Adrenal gland (tissue), 9 donors: ENCODE measurements at regions not wholly inside any gene's neighbourhood (a gene's known extent, or its start where the extent isn't known, plus 50 kb on each side); places are given as distances from the start of the nearest gene placed in this dataset.

Experiments
- DNase-seq, 7 donors: peaks; one replicate each; pipeline ENCODE4 v3.0.0-alpha.2; 2019 to 2020
- H3K27ac ChIP-seq, 5 donors: fragments of 200-600 bp; sonication (generic) in 4 of 5; 1 replicate in 3 of 5; 2 replicates in 2 of 5; pipeline versions ENCODE4 v1.5.1 to v1.8.0; 2016 to 2020; ENCODE audit warnings: mild to moderate bottlenecking in 1 of 5
- H3K27me3 ChIP-seq: fragments of 200-600 bp; 2 replicates; pipeline ENCODE4 v1.8.0; 2021
- H3K36me3 ChIP-seq, 2 donors: fragments of 200-600 bp; replicated peaks in 1 of 2; 1 replicate in 1 of 2; 2 replicates in 1 of 2; pipeline versions ENCODE4 v1.5.1 to v1.8.0; 2018 to 2022
- H3K4me1 ChIP-seq, 2 donors: fragments of 200-600 bp; replicated peaks in 1 of 2; 1 replicate in 1 of 2; 2 replicates in 1 of 2; pipeline versions ENCODE4 v1.5.1 to v1.8.0; 2018 to 2021
- H3K4me3 ChIP-seq, 4 donors: fragments of 200-600 bp; sonication (generic) in 3 of 4; one replicate each; pipeline ENCODE4 v1.5.1; 2016 to 2018
- H3K9me3 ChIP-seq, 3 donors: fragments of 200-600 bp; sonication (generic) in 1 of 3; replicated peaks in 1 of 3; 1 replicate in 2 of 3; 2 replicates in 1 of 3; pipeline versions ENCODE4 v1.5.1 to v1.8.0; 2016 to 2021
- CTCF ChIP-seq, 6 experiments: fragments of 450-650 bp in 4 of 6; fragments of 200-600 bp in 2 of 6; sonication (generic) in 1 of 6; IDR thresholded peaks; 1 replicate in 5 of 6; 2 replicates in 1 of 6; pipeline versions ENCODE4 v1.5.1 to v1.8.0; 2016 to 2021; ENCODE audit warnings: antibody characterized with exemption in 6 of 6, mild to moderate bottlenecking in 2 of 6, moderate library complexity in 1 of 6
- POLR2A ChIP-seq, 2 donors: fragments of 450-650 bp; IDR thresholded peaks; one replicate each; pipeline ENCODE4 v1.6.1; 2017; ENCODE audit warnings: antibody characterized with exemption in 2 of 2, mild to moderate bottlenecking in 2 of 2, moderate library complexity in 1 of 2
- WGBS, 4 donors: extraction: QIAGEN DNeasy Blood & Tissue Kit in 2 of 4; methylation state at CpG; one replicate each; pipeline versions ENCODE4 v1.1.5 to v1.1.7; 2013 to 2017; 5-methylcytosine and 5-hydroxymethylcytosine counted together
- intact Hi-C, 2 donors: fragments of 100-400 bp; cut with DNase I; formaldehyde crosslinking; loops; one replicate each; pipeline versions ENCODE4 v1.14.1 to v1.15.0; 2022 to 2023
- donor health status: healthy with polysubstance abuse.
- donor health status: Bipolar disorder and iron deficiency.
- donor health status: DM: yes; HTN: yes; CAD: no.
- donor health status: DM: no; HTN: no; CAD: no.
- donor health status: DM: no; HTN: no; CAD: no.

- Histone ChIP-seq H3K27me3 (no peaks in the 10 kb centered on the region), H3K36me3 (no peaks in the 10 kb centered on the region), H3K4me3 (no peak overlapping the region), H3K9me3 (no peaks in the 10 kb centered on the region), H3K27ac (no peak overlapping the region), H3K4me1 (no peaks in the 10 kb centered on the region)
- intact Hi-C loops: no loop called here
- 84 to 100% (median 94%) methylated on average over 2 to 3 of the region's 3 CpGs for WGBS, 4 donors
- no peak for TF ChIP-seq POLR2A (IDR thresholded peaks at IDR 0.05)
- no peak for TF ChIP-seq CTCF (IDR thresholded peaks at IDR 0.05)
- no peak for DNase-seq
Observed at GRCh38 chr1:93740157-93740556, 58.5 kb upstream of the BCAR3 start.

GRCh38 chr1:93739472-93739871, 57.8 kb upstream of the BCAR3 start:
- WGBS, 4 donors: 90 to 93% (median 90%) methylated on average over 5 of the region's 5 CpGs
- no peak for DNase-seq
- Histone ChIP-seq H3K4me3 (no peak overlapping the region), H3K36me3 (no peaks in the 10 kb centered on the region), H3K27me3 (no peaks in the 10 kb centered on the region), H3K27ac (no peak overlapping the region), H3K9me3 (no peaks in the 10 kb centered on the region), H3K4me1 (no peaks in the 10 kb centered on the region)
- no peak for TF ChIP-seq POLR2A (IDR thresholded peaks at IDR 0.05)
- TF ChIP-seq CTCF (IDR thresholded peaks at IDR 0.05): no peak
- intact Hi-C loops: no loop called here

DNA sequence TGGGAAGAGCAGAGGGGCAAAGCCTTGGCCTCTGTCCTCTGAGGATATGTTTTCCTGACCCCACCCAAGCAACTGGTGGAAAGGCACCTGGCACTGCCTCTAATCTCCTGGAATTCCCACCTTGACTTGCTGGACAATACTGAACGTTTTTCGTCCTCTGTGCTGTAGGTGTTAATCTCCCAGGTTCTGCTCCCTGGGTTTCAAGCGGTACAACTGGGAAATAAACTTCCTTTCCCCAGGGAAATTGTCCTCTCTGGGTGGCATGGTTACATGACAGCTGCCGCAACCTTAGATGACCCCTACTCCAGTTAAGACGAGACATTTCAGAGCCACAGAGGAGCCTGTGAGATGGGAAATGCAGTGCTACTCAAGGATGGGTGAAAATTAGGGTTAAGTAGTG, 57.3 kb upstream of the BCAR3 start:
- H3K9me3 ChIP-seq: no peaks in the 10 kb centered on the region
- no peak overlapping the region for H3K27ac ChIP-seq
- H3K4me3 ChIP-seq: no peak overlapping the region
- intact Hi-C loops: no loop called here
- DNase-seq: no peak
- TF ChIP-seq POLR2A (IDR thresholded peaks at IDR 0.05) (no peak), CTCF (IDR thresholded peaks at IDR 0.05) (no peak)
- H3K4me1 ChIP-seq: no peaks in the 10 kb centered on the region
- WGBS, 4 donors: 84 to 91% (median 86%) methylated on average over 5 of the region's 5 CpGs
- no peaks in the 10 kb centered on the region for H3K27me3 ChIP-seq
- no peaks in the 10 kb centered on the region for H3K36me3 ChIP-seq

- no peak for DNase-seq
- H3K4me1 ChIP-seq: no peaks in the 10 kb centered on the region
- no peak for TF ChIP-seq POLR2A (IDR thresholded peaks at IDR 0.05)
- no peak for TF ChIP-seq CTCF (IDR thresholded peaks at IDR 0.05)
- 78 to 95% (median 91%) methylated on average over 3 to 7 of the region's 7 CpGs for WGBS, 4 donors
- H3K27me3 ChIP-seq: no peaks in the 10 kb centered on the region
- intact Hi-C loops: no loop called here
- H3K9me3 ChIP-seq: no peaks in the 10 kb centered on the region
- H3K4me3 ChIP-seq: no peak overlapping the region
- no peaks in the 10 kb centered on the region for H3K36me3 ChIP-seq
- no peak overlapping the region for H3K27ac ChIP-seq
Observed at GRCh38 chr1:93738075-93738622, 56.5 kb upstream of the BCAR3 start.
